IMR-90 (cell line): ENCODE measurements at regions not wholly inside any gene's neighbourhood (a gene's known extent, or its start where the extent isn't known, plus 50 kb on each side); places are given as distances from the start of the nearest gene placed in this dataset.

ENCODE experiments used
- ATAC-seq: fragments of 200-7000 bp; cut with Tn5 transposase; 2 replicates; pipeline ENCODE4 v1.9.1; 2020; ENCODE audit warnings: low read depth, mild to moderate bottlenecking, moderate library complexity
- BruUV-seq: library from RNA; stranded (reverse); fragments of 400-500 nt; replicated peaks from 2 replicates; lab custom pipeline; 2021; lab: Mats Ljungman, UMichigan
- CTCF ChIA-PET: fragments of 300-600 bp; formaldehyde crosslinking; extraction: SDS; loops from one replicate; lab custom pipeline; 2021; ENCODE audit warnings: antibody characterized with exemption; lab: Yijun Ruan, JAX
- POLR2A ChIA-PET: fragments of 300-600 bp; sonication (Branson Sonifier 250); formaldehyde crosslinking; loops from one replicate; lab custom pipeline; 2022; ENCODE audit warnings: antibody characterized with exemption; ENCODE audit not compliant: unreplicated experiment; lab: Charles Lee
- DNase-seq: peaks from one replicate; pipeline ENCODE4 v3.0.0; 2013
- H2AFZ ChIP-seq: replicated peaks from 2 replicates; pipeline ENCODE3; 2013; ENCODE audit warnings: low read length, mild to moderate bottlenecking; ENCODE audit not compliant: poor library complexity
- H2AK5ac ChIP-seq: 2 replicates; pipeline ENCODE4 v1.6.1; 2013; ENCODE audit warnings: low read depth, low read length, inconsistent platforms
- H2AK9ac ChIP-seq: replicated peaks from 2 replicates; pipeline ENCODE3; 2013; ENCODE audit warnings: mild to moderate bottlenecking, low read depth, low read length, moderate library complexity; ENCODE audit not compliant: poor library complexity
- H2BK120ac ChIP-seq: 2 replicates; pipeline ENCODE4 v1.6.1; 2013; ENCODE audit warnings: low read depth, low read length, inconsistent platforms
- H2BK15ac ChIP-seq: 3 replicates; pipeline ENCODE4 v1.6.1; 2013; ENCODE audit warnings: low read depth, low read length, inconsistent platforms
- H2BK20ac ChIP-seq: 2 replicates; pipeline ENCODE4 v1.6.1; 2013; ENCODE audit warnings: low read depth, mild to moderate bottlenecking, inconsistent platforms, low read length, moderate library complexity
- H2BK5ac ChIP-seq: 2 replicates; pipeline ENCODE4 v1.6.1; 2013; ENCODE audit warnings: mild to moderate bottlenecking, low read depth, low read length, inconsistent platforms; ENCODE audit not compliant: poor library complexity, severe bottlenecking
- H3K14ac ChIP-seq: replicated peaks from 2 replicates; pipeline ENCODE4 v1.6.1; 2013; ENCODE audit warnings: low read depth, low read length, inconsistent platforms
- H3K18ac ChIP-seq: 2 replicates; pipeline ENCODE4 v1.6.1; 2013; ENCODE audit warnings: low read depth, low read length, control low read depth
- H3K23ac ChIP-seq: 2 replicates; pipeline ENCODE4 v1.6.1; 2013; ENCODE audit warnings: low read depth, low read length, inconsistent platforms
- H3K27ac ChIP-seq: 2 replicates; pipeline ENCODE4 v1.5.1; 2013; ENCODE audit warnings: mild to moderate bottlenecking, control low read depth, low read length; ENCODE audit not compliant: insufficient read depth
- H3K27me3 ChIP-seq: 2 replicates; pipeline ENCODE4 v1.6.1; 2013; ENCODE audit warnings: low read length; ENCODE audit not compliant: control insufficient read depth, insufficient read depth
- H3K36me3 ChIP-seq: 2 replicates; pipeline ENCODE4 v1.6.1; 2013; ENCODE audit warnings: low read length, mixed read lengths; ENCODE audit not compliant: control insufficient read depth, insufficient read depth
- H3K4ac ChIP-seq: 2 replicates; pipeline ENCODE4 v1.6.1; 2013; ENCODE audit warnings: low read depth, low read length, inconsistent platforms
- H3K4me1 ChIP-seq: 2 replicates; pipeline ENCODE4 v1.6.1; 2013; ENCODE audit warnings: low read length, mixed read lengths; ENCODE audit not compliant: control insufficient read depth, insufficient read depth
- H3K4me2 ChIP-seq: 2 replicates; pipeline ENCODE4 v1.6.1; 2013; ENCODE audit warnings: low read depth, mild to moderate bottlenecking, control low read depth, low read length, moderate library complexity
- H3K4me3 ChIP-seq: 2 replicates; pipeline ENCODE4 v1.5.1; 2013; ENCODE audit warnings: low read depth, mild to moderate bottlenecking, control low read depth, low read length, moderate library complexity; ENCODE audit not compliant: insufficient read depth
- H3K56ac ChIP-seq: 2 replicates; pipeline ENCODE4 v1.6.1; 2013; ENCODE audit warnings: low read length, inconsistent platforms; ENCODE audit not compliant: insufficient read depth; ENCODE audit errors: extremely low read depth
- H3K79me1 ChIP-seq, 2 experiments: 2 replicates each; pipeline ENCODE4 v1.6.1; 2013; ENCODE audit warnings: low read length in 2 of 2, inconsistent platforms in 1 of 2, low read depth in 1 of 2
- H3K9ac ChIP-seq: 2 replicates; pipeline ENCODE4 v1.6.1; 2013; ENCODE audit warnings: low read depth, low read length, control low read depth
- H3K9me1 ChIP-seq: 2 replicates; pipeline ENCODE4 v1.6.1; 2013; ENCODE audit warnings: low read length, inconsistent platforms; ENCODE audit not compliant: insufficient read depth
- H3K9me3 ChIP-seq: 2 replicates; pipeline ENCODE4 v1.6.1; 2013; ENCODE audit warnings: low read length; ENCODE audit not compliant: control insufficient read depth, insufficient read depth
- H4K20me1 ChIP-seq: 2 replicates; pipeline ENCODE4 v1.6.1; 2013; ENCODE audit warnings: low read length, inconsistent platforms; ENCODE audit not compliant: insufficient read depth
- H4K5ac ChIP-seq: 2 replicates; pipeline ENCODE4 v1.6.1; 2013; ENCODE audit warnings: mild to moderate bottlenecking, low read depth, low read length, control low read depth
- H4K8ac ChIP-seq, 2 experiments: 2 replicates each; pipeline ENCODE4 v1.6.1; 2013; ENCODE audit warnings: low read depth in 2 of 2, low read length in 2 of 2, control low read depth in 1 of 2, inconsistent platforms in 1 of 2
- H4K91ac ChIP-seq: 2 replicates; pipeline ENCODE4 v1.6.1; 2013; ENCODE audit warnings: low read depth, low read length, inconsistent platforms; ENCODE audit not compliant: insufficient read depth
- CHD1 ChIP-seq: IDR thresholded peaks from 2 replicates; pipeline ENCODE4 v1.6.1; 2012; ENCODE audit warnings: low read depth, low read length, improper control_type of control experiment
- MAFK ChIP-seq: IDR thresholded peaks from 2 replicates; pipeline ENCODE4 v1.6.1; 2012; ENCODE audit warnings: low read depth, low read length, improper control_type of control experiment
- POLR2A ChIP-seq: IDR thresholded peaks from 2 replicates; pipeline ENCODE4 v1.6.1; 2012; ENCODE audit warnings: mild to moderate bottlenecking, low read depth, low read length
- RCOR1 ChIP-seq: IDR thresholded peaks from 2 replicates; pipeline ENCODE4 v1.6.1; 2012; ENCODE audit warnings: mild to moderate bottlenecking, low read length, improper control_type of control experiment; ENCODE audit not compliant: insufficient replicate concordance
- USF2 ChIP-seq: fragments of 150-350 bp; IDR thresholded peaks from 2 replicates; pipeline ENCODE4 v1.6.1; 2017; ENCODE audit warnings: mild to moderate bottlenecking, antibody characterized with exemption, low read length, low read depth
- dilution Hi-C: fragments of 300-500 bp; cut with HindIII; formaldehyde crosslinking; loops from one replicate; pipeline ENCODE4 v1.14.3; 2018; ENCODE audit warnings: low sequenced_read_pairs; ENCODE audit not compliant: unreplicated experiment
- in situ Hi-C: fragments of 300-500 bp; cut with MboI; formaldehyde crosslinking; loops from 3 replicates; pipeline ENCODE4 v1.14.3; 2019; ENCODE audit warnings: low sequenced_read_pairs, inconsistent platforms, mixed read lengths
- intact Hi-C: fragments of 100-400 bp; cut with micrococcal nuclease; formaldehyde crosslinking; loops from 2 replicates; pipeline ENCODE4 v1.10.0; 2022

- Histone ChIP-seq H3K9me1 (no peaks in the 10 kb centered on the region), H2AK5ac (no peak overlapping the region), H3K9ac (no peak overlapping the region), H3K27ac (no peak overlapping the region), H2BK5ac (no peak overlapping the region), H4K8ac (no peak overlapping the region), H2BK20ac (no peak overlapping the region), H3K4me2 (no peak overlapping the region), H3K36me3 (no peaks in the 10 kb centered on the region), H3K4me1 (no peaks in the 10 kb centered on the region), H3K18ac (no peak overlapping the region), H4K20me1 (no peaks in the 10 kb centered on the region), H3K56ac (no peak overlapping the region), H2BK120ac (no peak overlapping the region), H3K23ac (no peak overlapping the region), H3K79me1 (no peaks in the 10 kb centered on the region), H3K9me3 (no peaks in the 10 kb centered on the region), H3K14ac (no peak overlapping the region), H2AK9ac (no peak overlapping the region), H2BK15ac (no peak overlapping the region), H4K91ac (no peak overlapping the region), H3K4ac (no peak overlapping the region), H3K27me3 (no peaks in the 10 kb centered on the region), H4K5ac (no peak overlapping the region), H3K4me3 (no peak overlapping the region), H2AFZ (no peak overlapping the region)
- TF ChIP-seq RCOR1 (no peak), CHD1 (no peak), MAFK (no peak), USF2 (no peak), POLR2A (no peak)
- in situ Hi-C loops (no loop called here), dilution Hi-C loops (no loop called here), intact Hi-C loops (no loop called here)
- BruUV-seq = no TSS peak
- DNase-seq (no peak), ATAC-seq (no peak)
- ChIA-PET POLR2A (no interaction called here), CTCF (no interaction called here)
Measured at GRCh38 chr7:88694207-88694606, 65.3 kb upstream of the ZNF804B start.
